Transverse colon (tissue), 4 donors: ENCODE measurements at regions not wholly inside any gene's neighbourhood (a gene's known extent, or its start where the extent isn't known, plus 50 kb on each side); places are given as distances from the start of the nearest gene placed in this dataset.

ENCODE experiments used
- DNase-seq: peaks from one replicate; pipeline ENCODE4 v3.0.0-alpha.2; 2019
- H3K27ac ChIP-seq, 4 donors: fragments of 200-600 bp; sonication (generic); 2 replicates each; pipeline ENCODE4 v1.5.1; 2016 to 2018; ENCODE audit warnings: inconsistent platforms in 4 of 4
- H3K27me3 ChIP-seq: fragments of 200-600 bp; sonication (generic); 2 replicates; pipeline ENCODE4 v1.5.1; 2017; ENCODE audit warnings: inconsistent platforms
- H3K36me3 ChIP-seq, 4 donors: fragments of 200-600 bp; sonication (generic); 2 replicates each; pipeline ENCODE4 v1.5.1; 2017 to 2019; ENCODE audit warnings: inconsistent platforms in 4 of 4
- H3K4me1 ChIP-seq, 4 donors: fragments of 200-600 bp; sonication (generic); 2 replicates each; pipeline ENCODE4 v1.5.1; 2017 to 2020; ENCODE audit warnings: inconsistent platforms in 4 of 4
- H3K4me3 ChIP-seq, 4 donors: fragments of 200-600 bp; sonication (generic); 1 replicate in 1 of 4; 2 replicates in 3 of 4; pipeline versions ENCODE4 v1.5.1 to v1.6.1; 2017 to 2019; ENCODE audit warnings: inconsistent platforms in 4 of 4
- H3K9me3 ChIP-seq, 2 donors: fragments of 200-600 bp; sonication (generic); 2 replicates each; pipeline ENCODE4 v1.5.1; 2017 to 2019; ENCODE audit warnings: inconsistent platforms in 2 of 2
- CTCF ChIP-seq, 5 experiments: fragments of 200-600 bp in 3 of 5; fragments of 450-650 bp in 2 of 5; sonication (generic) in 3 of 5; IDR thresholded peaks; 1 replicate in 2 of 5; 2 replicates in 3 of 5; pipeline ENCODE4 v1.5.1; 2016 to 2017; ENCODE audit warnings: antibody characterized with exemption in 5 of 5, inconsistent platforms in 3 of 5, mild to moderate bottlenecking in 2 of 5, moderate library complexity in 1 of 5
- EP300 ChIP-seq: sonication (generic); formaldehyde crosslinking; IDR thresholded peaks from one replicate; pipeline ENCODE4 v1.6.1; 2017; ENCODE audit warnings: antibody characterized with exemption, low read depth
- POLR2A ChIP-seq: fragments of 450-650 bp; IDR thresholded peaks from one replicate; pipeline ENCODE4 v1.6.1; 2016; ENCODE audit warnings: antibody characterized with exemption, mild to moderate bottlenecking, moderate library complexity
- POLR2AphosphoS5 ChIP-seq, 3 donors: sonication (generic); formaldehyde crosslinking; IDR thresholded peaks; one replicate each; pipeline ENCODE4 v1.6.1; 2016; ENCODE audit warnings: antibody characterized with exemption in 3 of 3
- WGBS, 2 donors: methylation state at CpG; one replicate each; pipeline ENCODE4 v1.1.5; 2018; ENCODE audit warnings: low coverage in 1 of 2; 5-methylcytosine and 5-hydroxymethylcytosine counted together
- in situ Hi-C, 4 donors: fragments of 200-750 bp; cut with MboI; loops; one replicate each; pipeline versions ENCODE4 v1.15.0 to v1.15.1; 2017; ENCODE audit warnings: low sequenced_read_pairs in 3 of 4, low pct_ligation_motif_present in 1 of 4, low pct_unique_long_range_greater_than_20kb in 1 of 4
- intact Hi-C: fragments of 100-400 bp; cut with DNase I; formaldehyde crosslinking; loops from one replicate; pipeline ENCODE4 v1.15.1; 2023; ENCODE audit warnings: low total_unique reads

- 68% methylated on average over 1 of the region's 1 CpG; no CpG with 5 or more reads in 1 of the 2 donors for WGBS, 2 donors
Measured at GRCh38 chr7:108634535-108634934, 64.9 kb downstream of the DNAJB9 start.

DNA sequence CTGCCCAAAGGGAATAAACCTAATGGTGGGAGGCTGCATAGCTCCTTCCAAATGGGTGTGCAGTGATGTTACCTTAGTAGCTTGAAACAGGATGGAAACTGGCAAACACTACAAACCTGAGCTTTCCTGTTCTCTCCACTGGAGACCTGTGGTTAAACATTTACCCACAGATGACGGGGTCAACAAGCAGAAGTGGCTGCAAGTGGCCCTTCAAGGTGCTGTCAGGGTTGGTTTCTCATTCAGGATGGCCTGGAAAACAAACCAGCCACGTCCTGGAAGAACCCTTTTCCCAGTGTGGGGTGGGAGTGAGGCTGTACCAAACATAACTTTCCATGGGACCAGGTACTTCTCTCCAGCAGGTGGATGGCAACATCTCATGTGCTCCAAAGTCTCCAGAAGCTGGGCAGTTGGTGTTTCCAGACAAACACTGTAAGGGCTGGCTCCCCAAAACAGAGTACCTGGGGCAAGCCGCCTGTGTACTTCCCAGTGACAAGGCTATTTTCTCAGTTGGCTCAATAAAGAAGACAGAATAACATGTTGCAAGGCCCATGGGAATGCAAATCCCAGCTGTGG, 67.5 kb downstream of the DNAJB9 start:
- intact Hi-C loops, result no loop called here
- no peak overlapping the region for H3K4me3 ChIP-seq
- no peaks in the 10 kb centered on the region for H3K27me3 ChIP-seq
- TF ChIP-seq POLR2AphosphoS5 (IDR thresholded peaks at IDR 0.05) (no peak), CTCF (IDR thresholded peaks at IDR 0.05) (no peak), EP300 (no peak), POLR2A (no peak)
- 53% methylated on average over 3 of the region's 3 CpGs; no CpG with 5 or more reads in 1 of the 2 donors for WGBS, 2 donors
- no peak for DNase-seq
- no peak overlapping the region for H3K27ac ChIP-seq
- no peaks in the 10 kb centered on the region for H3K36me3 ChIP-seq
- no peaks in the 10 kb centered on the region for H3K9me3 ChIP-seq
- in situ Hi-C loops, result no loop called here
- H3K4me1 ChIP-seq, result no peaks in the 10 kb centered on the region

More at GRCh38 chr7:108634535-108634934, 64.9 kb downstream of the DNAJB9 start:
- Histone ChIP-seq H3K36me3 (no peaks in the 10 kb centered on the region), H3K4me3 (no peak overlapping the region), H3K27ac (no peak overlapping the region), H3K4me1 (peaks cover 0 to 6% (median 0%) of the 10 kb centered on the region in 4 donors), H3K27me3 (no peaks in the 10 kb centered on the region), H3K9me3 (no peaks in the 10 kb centered on the region)
- TF ChIP-seq POLR2A (no peak), EP300 (no peak), POLR2AphosphoS5 (IDR thresholded peaks at IDR 0.05) (no peak), CTCF (IDR thresholded peaks at IDR 0.05) (no peak)
- intact Hi-C loops, result no loop called here
- in situ Hi-C loops, result no loop called here
- no peak for DNase-seq

GRCh38 chr7:108642126-108642525, 72.5 kb downstream of the DNAJB9 start:
- WGBS, 2 donors, result 63 to 73% methylated on average over 1 of the region's 1 CpG
- H3K9me3 ChIP-seq, result no peaks in the 10 kb centered on the region
- no peaks in the 10 kb centered on the region for H3K36me3 ChIP-seq
- no peak overlapping the region for H3K4me3 ChIP-seq
- in situ Hi-C loops, result no loop called here
- H3K4me1 ChIP-seq, result no peaks in the 10 kb centered on the region
- no peaks in the 10 kb centered on the region for H3K27me3 ChIP-seq
- TF ChIP-seq POLR2A, result no peak
- no peak for TF ChIP-seq POLR2AphosphoS5 (IDR thresholded peaks at IDR 0.05)
- no peak for TF ChIP-seq EP300
- no peak for TF ChIP-seq CTCF (IDR thresholded peaks at IDR 0.05)
- DNase-seq, result no peak
- intact Hi-C loops, result no loop called here
- no peak overlapping the region for H3K27ac ChIP-seq

DNA sequence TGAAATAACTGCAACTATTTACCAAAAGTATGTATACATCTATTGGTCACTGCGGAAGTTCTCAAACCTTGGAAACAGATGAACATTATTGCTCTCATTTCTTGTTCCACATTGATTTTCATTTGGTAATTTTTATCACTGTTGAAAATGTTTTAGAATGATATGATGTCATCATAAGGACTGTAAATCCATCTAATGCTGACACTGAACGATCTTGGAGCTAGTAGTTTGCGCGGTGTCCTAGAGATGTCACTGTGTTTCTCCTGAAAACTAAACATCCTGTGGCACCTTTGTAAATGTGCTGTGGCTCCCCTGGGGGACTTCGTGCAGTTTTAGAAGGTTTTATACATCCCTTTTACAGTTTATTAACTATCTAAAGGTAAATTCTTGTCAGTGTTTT, 73.5 kb downstream of the DNAJB9 start:
- DNase-seq, result no peak
- Histone ChIP-seq H3K27ac (no peak overlapping the region), H3K9me3 (no peaks in the 10 kb centered on the region), H3K27me3 (no peaks in the 10 kb centered on the region), H3K4me1 (no peaks in the 10 kb centered on the region), H3K4me3 (no peak overlapping the region), H3K36me3 (no peaks in the 10 kb centered on the region)
- in situ Hi-C loops (no loop called here), intact Hi-C loops (no loop called here)
- TF ChIP-seq POLR2A (no peak), POLR2AphosphoS5 (IDR thresholded peaks at IDR 0.05) (no peak), CTCF (IDR thresholded peaks at IDR 0.05) (no peak), EP300 (no peak)
- WGBS, 2 donors, result 80 to 83% methylated on average over 5 of the region's 5 CpGs
